HG02571 (cell line): ENCODE measurements at regions not wholly inside any gene's neighbourhood (a gene's known extent, or its start where the extent isn't known, plus 50 kb on each side); places are given as distances from the start of the nearest gene placed in this dataset.
"Not testable (repeated sequence)": the region's sequence is repeated elsewhere in the genome, so short reads cannot be mapped to it uniquely, and the experiment has no call there.

Experiments
- ATAC-seq: cut with Tn5 transposase; IDR thresholded peaks from one replicate; pipeline ENCODE4 v1.9.1; 2021; ENCODE audit warnings: mild to moderate bottlenecking, moderate library complexity; ENCODE audit not compliant: unreplicated experiment

DNA sequence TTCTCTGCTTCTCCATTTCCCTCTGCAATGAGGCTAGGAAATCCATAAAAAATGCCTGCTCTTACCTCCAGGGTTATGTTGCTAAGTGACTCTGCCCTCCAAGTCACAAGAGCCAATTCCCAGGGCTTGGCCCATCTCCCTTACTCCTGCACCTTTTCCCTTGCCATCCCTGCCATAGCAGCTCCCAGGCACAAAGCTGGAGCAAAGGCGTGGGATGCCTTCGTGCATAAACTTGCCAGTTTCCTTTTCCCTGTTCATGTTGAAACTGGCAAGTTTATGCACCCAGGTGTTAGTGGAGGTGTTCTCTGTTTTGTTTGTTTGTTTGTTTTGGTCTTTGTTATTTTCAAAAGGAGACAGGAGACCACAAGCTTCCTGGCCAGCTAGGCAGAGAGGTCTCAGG, 195.1 kb downstream of the ACKR3 start:
- ATAC-seq: no peak

DNA sequence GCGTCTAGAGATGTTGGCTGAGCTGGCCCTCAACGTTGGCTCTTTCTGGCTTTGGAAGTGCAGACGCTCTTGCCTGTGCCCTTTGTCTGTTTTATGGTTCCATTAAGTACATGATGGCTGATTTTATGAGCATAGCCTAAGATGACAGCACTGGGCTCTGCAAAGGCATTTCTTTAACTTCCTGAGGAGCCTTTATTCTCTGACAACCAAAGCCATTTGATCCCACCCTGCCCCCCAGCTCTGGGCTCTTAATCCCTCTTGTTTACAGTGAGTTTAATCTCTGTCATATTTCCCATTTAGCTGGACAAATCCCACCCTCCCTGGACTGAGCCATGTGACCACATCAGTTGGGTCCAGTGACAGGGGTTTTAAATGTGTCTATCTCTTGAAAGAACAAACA, 195.9 kb downstream of the ACKR3 start:
- ATAC-seq: no peak

DNA sequence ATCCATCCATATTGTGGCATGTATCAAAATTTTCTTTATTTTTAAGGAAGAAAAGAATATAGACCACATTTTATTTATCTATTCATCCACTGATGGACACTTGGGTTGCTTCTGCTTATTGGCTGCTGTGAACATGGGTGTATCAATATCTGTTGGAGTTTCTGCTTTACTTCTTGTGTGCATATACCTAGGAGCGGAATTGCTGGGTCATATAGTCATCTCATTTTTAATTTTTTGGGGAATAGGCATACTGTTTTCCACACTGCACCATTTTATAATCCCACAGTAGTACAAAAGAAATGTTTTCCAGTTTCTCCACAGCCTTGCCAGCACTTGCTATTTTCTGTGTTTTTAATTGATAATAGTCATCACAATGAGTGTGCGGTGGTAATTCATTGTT, 197.2 kb downstream of the ACKR3 start:
- ATAC-seq: no peak

DNA sequence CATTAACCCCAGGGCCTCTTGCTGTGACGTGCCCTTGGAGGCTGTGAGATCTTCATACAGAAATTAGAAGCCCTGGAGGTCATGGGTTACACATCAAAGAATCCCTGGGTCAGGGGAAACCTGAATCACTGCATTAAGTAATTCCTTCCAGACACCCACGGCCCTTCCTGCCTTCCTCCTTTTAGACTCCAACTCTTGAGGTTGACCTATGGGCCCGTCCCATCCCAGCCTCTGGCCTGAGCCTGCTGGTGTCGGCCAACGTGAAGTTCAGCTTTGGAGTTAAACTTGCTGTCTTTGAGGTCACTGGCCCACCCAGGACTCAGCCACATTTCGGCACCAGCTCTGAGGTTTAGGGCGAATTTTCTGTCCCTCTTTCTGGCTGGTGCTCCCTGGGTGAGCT, 198.3 kb downstream of the ACKR3 start:
- ATAC-seq: no peak

DNA sequence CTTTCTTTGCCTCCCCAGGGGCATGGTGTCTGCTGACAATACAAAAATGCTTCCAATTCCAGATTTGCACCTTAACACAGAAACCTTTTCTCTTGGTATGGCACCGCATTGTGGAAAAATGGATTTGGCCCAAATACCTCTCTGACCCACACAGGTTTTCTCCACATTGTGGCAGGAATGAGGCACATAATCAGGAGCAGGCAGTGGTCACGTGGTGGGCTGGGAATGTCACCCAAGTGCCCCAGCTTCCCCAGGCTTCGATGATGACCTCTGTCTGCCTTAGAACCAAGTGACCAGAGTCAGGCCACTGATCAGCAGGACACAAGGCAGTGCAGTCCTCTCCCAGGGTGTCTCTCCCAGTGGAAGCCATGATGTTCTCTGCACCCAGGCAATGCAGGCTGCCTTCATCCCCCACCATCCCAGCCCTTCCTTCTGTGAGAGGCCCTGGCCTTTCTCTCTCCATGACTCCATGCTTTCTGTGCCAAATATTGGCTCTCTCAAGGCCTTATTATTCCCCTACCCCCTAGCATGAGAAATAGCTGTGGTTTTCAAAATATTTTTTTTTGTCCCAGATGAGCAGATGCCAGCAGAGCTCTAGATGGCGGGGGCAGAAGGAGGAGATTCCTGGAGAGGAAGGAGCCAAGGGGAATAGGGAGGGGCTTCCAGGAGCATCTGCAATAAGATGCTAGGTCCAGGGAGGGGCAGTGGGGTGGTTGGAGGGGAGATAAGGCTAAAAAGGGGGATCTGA, 198.9 kb downstream of the ACKR3 start:
- ATAC-seq: no peak

DNA sequence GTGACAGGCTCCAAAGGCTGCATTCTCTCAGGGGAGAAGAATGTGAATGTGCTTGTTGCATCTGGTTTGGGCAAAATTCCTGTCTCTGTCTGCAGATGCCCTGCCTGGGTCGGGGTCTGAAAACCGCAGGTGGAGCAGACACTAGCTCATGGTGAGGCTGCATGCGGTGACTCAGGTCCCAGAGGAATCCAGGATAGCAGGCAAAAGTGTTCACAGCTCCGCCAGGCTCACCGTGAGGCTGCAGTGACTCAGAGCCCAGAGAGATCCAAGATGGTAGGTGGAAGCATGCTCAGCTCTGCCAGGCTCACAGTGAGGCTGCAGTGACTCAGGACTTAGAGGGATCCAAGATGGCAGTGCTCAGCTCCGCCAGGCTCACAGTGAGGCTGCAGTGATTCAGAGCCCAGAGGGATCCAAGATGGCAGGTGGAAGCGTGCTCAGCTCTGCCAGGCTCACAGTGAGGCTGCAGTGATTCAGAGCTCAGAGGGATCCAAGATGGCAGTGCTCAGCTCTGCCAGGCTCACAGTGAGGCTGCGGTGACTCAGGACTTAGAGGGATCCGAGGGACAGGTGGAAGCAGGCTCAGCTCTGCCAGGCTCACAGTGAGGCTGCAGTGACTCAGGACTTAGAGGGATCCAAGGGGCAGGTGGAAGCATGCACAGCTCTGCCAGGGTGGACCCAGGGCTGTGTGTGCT, 200.5 kb downstream of the ACKR3 start:
- no peak for ATAC-seq

DNA sequence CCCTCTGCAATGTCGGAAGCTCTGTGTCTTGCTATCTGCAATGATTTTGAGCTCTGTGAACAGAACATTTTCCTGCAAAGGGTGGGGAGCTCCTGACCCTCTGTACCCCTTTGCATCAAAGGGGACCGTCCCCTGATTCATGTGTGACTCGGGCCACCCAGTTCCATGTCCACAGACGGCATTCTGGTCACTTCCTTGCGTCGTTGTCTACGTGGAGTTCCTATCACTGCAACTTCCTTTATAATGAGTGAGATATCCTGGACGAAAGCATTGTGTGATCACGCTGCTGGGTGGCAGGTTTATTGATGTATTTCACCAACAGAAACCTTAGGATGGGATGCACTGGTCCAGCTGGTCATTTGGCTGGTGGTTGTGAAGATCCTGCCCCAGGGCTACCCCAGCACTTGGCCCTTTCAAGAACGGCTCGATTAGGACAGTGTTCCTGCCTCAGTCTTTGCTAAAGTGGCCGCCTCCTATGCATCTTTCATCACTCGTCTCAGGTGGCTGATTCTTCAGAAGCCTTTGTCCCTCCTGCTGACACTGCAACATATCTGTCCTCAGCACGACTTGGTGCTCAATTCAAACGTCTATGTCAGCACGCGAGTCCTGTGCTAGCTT, 202.7 kb downstream of the ACKR3 start:
- no peak for ATAC-seq

DNA sequence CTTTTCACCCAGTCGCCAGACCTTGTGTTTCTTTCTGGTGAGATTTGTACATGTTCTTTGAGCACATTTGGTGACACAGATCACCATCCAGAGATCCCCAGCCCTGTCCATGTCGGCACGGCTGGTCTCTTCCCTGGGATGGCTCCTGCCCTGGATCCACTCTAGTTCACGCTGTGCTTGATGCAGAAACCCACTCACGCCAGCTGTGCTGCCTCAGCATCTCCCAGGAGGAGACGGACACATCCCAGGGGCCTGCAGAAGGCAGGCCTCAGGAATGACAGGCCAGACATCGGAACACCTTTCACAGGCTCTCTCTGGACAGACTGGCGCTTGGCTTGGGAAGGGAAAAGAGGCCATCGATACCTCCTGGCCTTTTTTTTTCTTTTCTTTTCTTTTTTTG, 203.6 kb downstream of the ACKR3 start:
- ATAC-seq: no peak

DNA sequence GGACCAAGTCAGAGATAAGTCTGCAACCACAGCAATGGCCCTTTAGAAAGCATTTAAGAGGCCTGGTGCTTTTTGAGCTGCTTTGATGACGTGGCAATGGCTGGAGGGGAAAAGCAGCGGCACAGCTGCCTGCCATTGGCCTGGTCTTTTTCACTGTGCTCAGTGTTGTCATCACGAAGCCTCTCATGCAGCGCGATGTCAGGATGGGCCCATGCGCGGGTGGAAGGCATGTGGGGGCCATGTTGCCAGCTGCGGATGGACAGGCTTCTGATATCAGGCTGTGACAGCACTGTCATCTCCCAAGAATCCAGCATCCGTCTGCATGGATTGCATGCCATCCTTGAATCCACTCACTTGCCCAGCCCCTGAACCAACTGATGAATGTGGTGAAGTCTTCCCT, 204.5 kb downstream of the ACKR3 start:
- no peak for ATAC-seq

DNA sequence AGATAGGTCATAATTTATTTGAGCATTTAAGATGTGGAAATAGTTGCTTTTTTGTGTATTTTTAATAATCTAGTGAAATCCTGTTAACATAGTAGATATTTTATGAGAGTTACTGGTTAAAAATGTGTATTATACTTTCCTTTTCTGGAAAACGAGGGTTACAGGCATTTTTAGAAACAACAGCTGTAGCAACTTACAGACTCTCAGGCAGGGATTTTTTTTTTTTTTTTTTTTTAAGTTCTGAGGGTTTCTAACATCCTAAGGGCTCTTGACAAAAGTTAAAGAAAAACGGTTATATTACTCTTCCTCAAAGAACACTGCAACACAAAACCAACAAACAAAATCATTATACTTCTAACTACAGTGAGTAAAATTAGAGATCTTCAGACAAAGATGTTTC, 205.9 kb downstream of the ACKR3 start:
- no peak for ATAC-seq

DNA sequence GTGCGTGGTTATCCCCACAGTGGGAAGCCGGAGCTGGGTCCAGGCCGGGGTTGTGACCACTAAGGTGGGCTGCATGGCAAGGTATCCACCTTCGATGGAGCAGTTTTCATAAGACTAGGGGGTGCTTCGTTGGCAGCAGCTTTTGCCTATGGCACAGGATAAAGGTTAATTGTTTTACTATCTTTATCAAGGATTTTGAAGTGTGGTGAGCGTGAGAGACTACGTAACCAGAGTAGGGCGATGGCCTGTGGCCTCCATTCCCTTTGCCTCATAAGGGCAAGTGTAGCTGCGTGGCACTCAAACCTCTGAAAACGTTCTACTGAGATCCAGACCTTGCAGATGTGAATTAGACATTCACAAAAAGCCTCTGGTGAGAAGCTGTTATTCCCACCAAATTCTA, 206.6 kb downstream of the ACKR3 start:
- no peak for ATAC-seq

DNA sequence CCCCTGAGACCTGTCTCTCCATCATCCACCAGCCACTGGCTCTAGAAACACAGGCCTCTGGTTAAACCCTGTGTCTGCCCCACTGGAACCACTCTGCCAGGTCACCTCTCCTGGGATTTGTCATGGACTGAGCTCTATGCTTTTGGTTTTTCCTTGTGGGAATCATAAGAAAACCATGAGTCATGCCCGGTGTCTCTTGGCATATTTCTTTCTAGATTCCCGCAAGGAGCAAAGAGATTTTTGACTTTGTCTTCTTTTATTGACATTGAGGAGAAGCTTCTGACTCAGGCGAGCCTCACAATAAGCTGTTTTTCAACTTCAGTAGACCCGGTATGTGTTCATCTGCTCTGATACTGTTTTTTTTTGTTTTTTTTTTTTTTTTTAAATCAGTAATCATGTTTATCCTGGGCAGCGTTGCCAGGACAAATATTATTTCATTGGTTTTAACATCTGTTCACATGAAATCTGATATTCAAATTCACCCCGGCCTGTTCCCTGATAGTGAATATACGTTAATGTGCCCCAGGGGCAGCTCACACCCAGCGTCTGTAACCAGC, 207.1 kb downstream of the ACKR3 start:
- no peak for ATAC-seq

DNA sequence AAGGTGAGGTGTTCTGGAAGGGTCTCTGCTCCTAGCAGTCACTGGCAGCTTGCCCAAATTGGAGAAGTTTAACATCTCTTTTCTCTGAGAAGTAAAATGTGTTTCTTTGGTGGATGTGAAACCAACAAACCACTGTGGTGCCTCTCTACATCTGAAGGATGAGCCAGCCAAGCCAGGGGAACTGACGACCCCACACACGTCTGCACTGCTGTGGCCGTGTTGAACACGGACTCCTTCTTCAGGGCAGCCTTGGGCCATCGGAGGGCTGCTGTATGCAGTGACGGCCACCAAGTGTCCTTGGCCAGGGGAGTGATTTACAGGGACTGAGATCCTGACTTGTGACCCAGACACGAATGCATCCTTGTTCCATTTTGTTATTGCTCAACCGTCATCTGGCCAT, 207.8 kb downstream of the ACKR3 start:
- no peak for ATAC-seq

DNA sequence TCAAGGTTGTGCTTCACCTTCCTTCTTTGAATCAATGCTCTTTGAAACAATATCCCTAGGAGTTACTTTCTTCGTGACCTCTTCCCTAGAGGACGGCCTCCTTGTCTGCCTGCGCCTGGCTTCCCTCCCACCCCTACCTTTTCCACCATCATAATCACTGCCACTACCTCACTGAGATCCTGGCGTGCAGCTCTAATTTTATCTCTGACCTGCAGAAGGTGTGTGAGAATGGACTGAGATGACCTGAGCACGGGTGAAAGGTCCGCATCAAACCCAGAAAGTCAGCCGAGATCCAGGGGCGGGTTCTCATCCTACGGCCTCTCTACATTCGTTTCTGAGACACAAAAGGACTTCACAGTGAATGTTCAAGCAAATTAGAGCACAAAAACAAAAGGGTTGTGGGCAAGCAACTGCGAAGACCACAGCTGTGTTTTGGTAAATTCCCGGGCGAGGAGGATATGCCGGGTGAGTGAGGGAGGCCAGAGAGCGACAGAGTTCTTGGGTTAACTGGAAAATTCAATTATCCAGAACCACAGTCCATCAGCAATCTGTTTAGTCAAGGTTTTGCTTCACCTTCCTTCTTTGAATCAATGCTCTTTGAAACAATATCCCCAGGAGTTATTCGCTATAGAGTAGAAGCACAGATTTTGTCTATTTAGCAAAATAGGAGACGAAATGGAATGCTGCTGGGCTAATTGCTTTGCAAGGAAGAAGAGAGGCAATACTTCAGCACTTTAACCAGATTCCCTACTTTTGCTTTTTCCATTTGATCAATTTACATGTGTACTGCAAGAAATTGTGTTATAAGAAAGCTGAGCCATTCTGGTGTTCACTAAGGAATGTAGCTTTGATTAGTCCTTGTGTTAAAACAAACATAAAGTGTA, 212.6 kb downstream of the ACKR3 start:
- no peak for ATAC-seq

DNA sequence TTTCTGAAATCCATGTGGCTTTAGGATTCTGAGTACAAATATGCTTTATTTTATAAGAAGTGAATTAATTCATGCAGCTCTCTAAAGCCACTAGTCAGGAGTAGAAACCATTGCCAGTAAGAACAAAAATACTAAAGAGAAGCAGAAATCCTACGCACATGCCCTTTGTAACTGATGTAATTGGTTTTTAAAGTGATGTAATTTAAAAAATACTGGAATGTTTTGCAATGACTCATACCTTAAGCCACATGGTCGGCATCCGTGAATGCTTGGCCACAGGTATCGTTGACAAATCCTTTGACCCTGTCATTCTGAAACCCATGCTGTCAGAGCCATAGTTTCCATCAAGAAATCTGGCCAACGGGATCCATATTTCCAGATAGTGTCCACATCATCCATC, 213.3 kb downstream of the ACKR3 start:
- ATAC-seq: no peak

DNA sequence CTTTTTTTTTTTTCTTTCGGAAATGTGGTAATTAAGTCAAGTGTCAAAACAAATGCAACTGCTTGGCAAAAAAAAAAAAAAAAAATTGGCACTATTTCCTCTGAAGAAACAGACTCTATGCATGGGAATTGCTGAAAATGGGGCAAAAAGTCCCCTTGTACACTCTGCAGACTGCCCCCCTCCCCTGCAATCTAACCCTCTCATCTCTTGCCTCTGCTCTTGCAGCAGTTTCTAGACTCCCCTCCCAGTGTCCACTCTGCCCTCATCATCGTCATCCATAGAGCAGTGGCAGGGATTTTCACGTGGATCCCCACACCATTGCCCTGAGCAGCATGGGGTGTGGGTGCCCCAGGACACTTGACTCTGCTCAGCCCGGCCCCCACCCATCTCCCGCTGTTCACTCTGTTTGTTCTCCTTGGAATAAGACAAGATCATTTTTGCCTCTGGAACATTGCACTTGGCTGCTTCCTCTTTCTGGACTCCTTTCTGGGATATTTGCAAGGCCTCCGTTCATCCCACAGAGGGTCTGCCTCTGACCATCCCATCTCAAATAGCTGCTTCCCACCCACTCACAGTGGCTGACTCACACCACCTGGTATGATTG, 213.9 kb downstream of the ACKR3 start:
- ATAC-seq: no peak

DNA sequence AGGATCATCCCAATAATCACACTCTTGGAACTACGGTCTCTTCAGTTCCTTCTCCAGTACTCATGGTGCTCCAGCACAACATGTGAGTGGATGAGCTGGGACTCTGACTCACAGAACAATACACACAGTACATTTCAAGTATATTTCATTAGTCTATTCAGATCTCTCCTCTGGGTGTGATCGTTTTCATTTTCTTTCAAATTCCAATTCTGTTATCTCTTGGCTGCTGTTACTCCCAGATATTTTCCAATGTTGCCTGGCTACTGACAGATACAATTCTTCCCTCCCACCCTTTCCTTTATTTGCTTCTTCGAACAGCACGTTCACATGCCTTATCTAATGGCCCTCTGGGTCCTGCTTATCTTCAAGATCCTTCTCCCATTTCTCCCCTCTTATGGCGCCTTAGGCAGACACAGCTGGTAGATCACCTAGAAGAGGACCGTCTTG, 216.0 kb downstream of the ACKR3 start:
- no peak for ATAC-seq

DNA sequence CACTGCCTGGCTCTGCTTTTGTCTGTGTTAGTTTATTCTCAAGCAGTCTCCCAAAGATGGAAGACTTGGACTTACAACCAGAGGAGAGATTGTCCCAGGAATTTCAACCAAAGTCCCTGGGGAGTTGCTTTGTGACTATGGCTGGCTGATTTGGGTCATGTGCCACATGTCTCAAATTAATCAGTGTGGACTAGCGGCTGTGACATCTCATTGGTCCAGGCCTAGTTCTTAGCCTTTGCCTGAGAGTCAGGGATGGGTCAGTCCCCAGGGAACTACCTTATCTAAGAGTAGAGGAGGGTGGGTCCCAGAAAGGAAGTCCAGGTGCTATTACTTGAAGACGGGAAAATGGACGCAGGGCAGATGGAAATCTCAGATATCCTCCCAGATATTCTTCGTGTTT, 217.1 kb downstream of the ACKR3 start:
- no peak for ATAC-seq

DNA sequence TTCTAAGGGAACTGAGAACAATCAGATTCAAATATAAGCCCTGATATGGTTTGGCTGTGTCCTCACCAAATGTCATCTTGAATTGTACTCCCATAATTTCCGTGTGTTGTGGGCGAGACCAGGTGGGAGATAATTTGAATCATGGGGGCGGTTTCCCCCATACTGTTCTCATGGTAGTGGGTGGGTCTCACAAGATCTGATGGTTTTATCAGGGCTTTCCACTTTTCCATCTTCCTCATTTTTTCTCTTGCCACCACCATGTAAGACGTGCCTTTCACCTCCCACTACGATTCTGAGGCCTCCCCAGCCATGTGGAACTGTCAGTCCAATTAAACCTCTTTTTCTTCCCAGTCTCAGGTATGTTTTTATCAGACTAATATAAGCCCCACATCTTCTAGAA, 217.8 kb downstream of the ACKR3 start:
- ATAC-seq: not testable (repeated sequence)

DNA sequence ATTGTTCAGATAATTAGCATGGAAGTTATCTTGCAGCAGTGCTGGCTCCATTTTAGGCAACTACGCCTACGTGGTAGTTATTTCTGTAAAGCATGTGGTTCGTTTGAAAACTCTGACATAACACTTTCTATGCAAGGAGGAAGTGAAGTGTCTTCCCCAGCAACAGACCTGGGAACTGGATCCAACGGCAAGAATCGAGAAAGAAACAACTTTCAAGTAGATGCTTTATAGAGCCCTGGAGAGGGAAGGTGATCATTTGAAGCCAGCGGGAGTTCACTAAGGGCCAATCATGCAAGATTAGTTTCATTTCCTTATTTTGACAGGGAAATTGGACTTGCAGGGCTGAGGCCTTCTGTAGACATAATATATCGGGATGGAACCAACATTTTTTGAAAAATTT, 218.3 kb downstream of the ACKR3 start:
- ATAC-seq: no peak

DNA sequence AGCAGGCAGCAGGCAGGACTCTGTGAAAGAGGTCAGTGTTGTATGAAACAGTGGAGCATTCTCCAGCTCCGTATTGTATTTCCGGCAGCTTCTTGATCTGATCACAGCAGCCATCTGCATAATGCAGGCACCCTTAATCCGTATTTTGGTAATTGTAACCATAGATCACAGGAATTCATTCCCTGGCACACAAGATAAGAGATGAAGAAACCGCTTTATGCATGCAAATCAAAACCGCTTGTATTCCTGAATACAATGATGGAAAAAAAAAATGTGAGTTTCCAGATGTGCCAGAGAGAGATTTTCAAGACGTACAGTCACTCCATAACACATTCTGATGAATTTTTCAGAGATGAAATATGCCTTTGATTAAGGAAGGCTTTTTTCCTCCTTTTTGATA, 221.3 kb downstream of the ACKR3 start:
- no peak for ATAC-seq
